ENCODE measurements at regions not wholly inside any gene's neighbourhood (a gene's known extent, or its start where the extent isn't known, plus 50 kb on each side); places are given as distances from the start of the nearest gene placed in this dataset.

DNA sequence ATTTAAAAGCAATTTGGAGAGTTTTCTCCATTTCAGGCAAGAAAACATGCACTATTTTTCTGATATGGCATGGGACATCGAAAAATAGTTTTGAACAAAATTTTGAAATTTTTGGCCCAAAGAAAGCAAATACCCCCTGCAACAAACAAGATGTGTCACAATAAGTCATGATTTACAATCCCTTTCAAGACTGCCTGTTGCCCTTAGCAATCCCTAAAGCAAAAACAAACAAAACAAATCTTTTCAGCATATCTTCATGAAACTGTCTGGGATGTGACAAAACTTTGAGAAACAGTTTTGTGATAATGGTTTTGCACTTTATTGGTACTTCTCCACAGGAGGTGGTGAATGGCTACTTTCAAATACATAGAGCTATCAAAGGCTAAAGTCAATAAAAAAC is 1888.7 kb upstream of the PIK3C3 start:
- TF ChIP-seq, protein P1, sequence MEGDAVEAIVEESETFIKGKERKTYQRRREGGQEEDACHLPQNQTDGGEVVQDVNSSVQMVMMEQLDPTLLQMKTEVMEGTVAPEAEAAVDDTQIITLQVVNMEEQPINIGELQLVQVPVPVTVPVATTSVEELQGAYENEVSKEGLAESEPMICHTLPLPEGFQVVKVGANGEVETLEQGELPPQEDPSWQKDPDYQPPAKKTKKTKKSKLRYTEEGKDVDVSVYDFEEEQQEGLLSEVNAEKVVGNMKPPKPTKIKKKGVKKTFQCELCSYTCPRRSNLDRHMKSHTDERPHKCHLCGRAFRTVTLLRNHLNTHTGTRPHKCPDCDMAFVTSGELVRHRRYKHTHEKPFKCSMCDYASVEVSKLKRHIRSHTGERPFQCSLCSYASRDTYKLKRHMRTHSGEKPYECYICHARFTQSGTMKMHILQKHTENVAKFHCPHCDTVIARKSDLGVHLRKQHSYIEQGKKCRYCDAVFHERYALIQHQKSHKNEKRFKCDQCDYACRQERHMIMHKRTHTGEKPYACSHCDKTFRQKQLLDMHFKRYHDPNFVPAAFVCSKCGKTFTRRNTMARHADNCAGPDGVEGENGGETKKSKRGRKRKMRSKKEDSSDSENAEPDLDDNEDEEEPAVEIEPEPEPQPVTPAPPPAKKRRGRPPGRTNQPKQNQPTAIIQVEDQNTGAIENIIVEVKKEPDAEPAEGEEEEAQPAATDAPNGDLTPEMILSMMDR (IDR thresholded peaks at IDR 0.05 in 2 of 3, conservative IDR thresholded peaks at IDR 0.05 in 1 of 3; ENCODE audit: control insufficient read depth in 2 of 3, extremely low read depth in 1 of 3, insufficient read depth in 1 of 3, low read depth in 3 of 3, low read length in 3 of 3) = no peak
- no peak for TF ChIP-seq SMC3 (IDR thresholded peaks at IDR 0.05; ENCODE audit: borderline replicate concordance, low read length)
- TF ChIP-seq, protein P2, sequence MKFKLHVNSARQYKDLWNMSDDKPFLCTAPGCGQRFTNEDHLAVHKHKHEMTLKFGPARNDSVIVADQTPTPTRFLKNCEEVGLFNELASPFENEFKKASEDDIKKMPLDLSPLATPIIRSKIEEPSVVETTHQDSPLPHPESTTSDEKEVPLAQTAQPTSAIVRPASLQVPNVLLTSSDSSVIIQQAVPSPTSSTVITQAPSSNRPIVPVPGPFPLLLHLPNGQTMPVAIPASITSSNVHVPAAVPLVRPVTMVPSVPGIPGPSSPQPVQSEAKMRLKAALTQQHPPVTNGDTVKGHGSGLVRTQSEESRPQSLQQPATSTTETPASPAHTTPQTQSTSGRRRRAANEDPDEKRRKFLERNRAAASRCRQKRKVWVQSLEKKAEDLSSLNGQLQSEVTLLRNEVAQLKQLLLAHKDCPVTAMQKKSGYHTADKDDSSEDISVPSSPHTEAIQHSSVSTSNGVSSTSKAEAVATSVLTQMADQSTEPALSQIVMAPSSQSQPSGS (IDR thresholded peaks at IDR 0.05; ENCODE audit: low read length) = no peak
- TF ChIP-seq CREB1 (IDR thresholded peaks at IDR 0.05; ENCODE audit: low read depth) = no peak
- TF ChIP-seq, protein P3, sequence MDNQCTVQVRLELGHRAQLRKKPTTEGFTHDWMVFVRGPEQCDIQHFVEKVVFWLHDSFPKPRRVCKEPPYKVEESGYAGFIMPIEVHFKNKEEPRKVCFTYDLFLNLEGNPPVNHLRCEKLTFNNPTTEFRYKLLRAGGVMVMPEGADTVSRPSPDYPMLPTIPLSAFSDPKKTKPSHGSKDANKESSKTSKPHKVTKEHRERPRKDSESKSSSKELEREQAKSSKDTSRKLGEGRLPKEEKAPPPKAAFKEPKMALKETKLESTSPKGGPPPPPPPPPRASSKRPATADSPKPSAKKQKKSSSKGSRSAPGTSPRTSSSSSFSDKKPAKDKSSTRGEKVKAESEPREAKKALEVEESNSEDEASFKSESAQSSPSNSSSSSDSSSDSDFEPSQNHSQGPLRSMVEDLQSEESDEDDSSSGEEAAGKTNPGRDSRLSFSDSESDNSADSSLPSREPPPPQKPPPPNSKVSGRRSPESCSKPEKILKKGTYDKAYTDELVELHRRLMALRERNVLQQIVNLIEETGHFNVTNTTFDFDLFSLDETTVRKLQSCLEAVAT (IDR thresholded peaks at IDR 0.05) = no peak
- TF ChIP-seq, protein P4, sequence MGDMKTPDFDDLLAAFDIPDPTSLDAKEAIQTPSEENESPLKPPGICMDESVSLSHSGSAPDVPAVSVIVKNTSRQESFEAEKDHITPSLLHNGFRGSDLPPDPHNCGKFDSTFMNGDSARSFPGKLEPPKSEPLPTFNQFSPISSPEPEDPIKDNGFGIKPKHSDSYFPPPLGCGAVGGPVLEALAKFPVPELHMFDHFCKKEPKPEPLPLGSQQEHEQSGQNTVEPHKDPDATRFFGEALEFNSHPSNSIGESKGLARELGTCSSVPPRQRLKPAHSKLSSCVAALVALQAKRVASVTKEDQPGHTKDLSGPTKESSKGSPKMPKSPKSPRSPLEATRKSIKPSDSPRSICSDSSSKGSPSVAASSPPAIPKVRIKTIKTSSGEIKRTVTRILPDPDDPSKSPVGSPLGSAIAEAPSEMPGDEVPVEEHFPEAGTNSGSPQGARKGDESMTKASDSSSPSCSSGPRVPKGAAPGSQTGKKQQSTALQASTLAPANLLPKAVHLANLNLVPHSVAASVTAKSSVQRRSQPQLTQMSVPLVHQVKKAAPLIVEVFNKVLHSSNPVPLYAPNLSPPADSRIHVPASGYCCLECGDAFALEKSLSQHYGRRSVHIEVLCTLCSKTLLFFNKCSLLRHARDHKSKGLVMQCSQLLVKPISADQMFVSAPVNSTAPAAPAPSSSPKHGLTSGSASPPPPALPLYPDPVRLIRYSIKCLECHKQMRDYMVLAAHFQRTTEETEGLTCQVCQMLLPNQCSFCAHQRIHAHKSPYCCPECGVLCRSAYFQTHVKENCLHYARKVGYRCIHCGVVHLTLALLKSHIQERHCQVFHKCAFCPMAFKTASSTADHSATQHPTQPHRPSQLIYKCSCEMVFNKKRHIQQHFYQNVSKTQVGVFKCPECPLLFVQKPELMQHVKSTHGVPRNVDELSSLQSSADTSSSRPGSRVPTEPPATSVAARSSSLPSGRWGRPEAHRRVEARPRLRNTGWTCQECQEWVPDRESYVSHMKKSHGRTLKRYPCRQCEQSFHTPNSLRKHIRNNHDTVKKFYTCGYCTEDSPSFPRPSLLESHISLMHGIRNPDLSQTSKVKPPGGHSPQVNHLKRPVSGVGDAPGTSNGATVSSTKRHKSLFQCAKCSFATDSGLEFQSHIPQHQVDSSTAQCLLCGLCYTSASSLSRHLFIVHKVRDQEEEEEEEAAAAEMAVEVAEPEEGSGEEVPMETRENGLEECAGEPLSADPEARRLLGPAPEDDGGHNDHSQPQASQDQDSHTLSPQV (IDR thresholded peaks at IDR 0.05) = no peak

Measured in GM12878 (cell line).